ENCODE measurements at regions not wholly inside any gene's neighbourhood (a gene's known extent, or its start where the extent isn't known, plus 50 kb on each side); places are given as distances from the start of the nearest gene placed in this dataset.
"Not testable (repeated sequence)": the region's sequence is repeated elsewhere in the genome, so short reads cannot be mapped to it uniquely, and the experiment has no call there.

DNA sequence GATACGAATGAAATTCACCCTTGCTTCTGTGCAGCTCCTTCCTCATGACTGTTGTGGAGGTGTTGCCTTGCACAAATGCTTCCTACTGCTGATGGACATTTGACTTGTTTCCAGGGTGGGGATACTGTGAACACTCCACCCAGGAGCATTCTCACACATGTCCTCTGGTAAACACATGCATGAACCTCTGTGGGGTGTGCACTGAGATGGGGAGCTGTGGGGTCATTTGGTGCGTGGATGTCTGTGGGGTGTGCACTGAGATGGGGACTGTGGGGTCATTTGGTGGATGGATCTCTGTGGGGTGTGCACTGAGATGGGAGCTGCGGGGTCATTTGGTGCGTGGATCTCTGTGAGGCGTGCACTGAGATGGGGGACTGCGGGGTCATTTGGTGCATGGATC is 72.9 kb upstream of the IRX4 start:
- no peak overlapping the region for H3K9ac ChIP-seq (ENCODE audit: low read depth, low read length)
- H3K27me3 ChIP-seq (ENCODE audit: control insufficient read depth, insufficient read depth, low read length) = no peaks in the 10 kb centered on the region
- no peaks in the 10 kb centered on the region for H3K9me3 ChIP-seq (ENCODE audit: control insufficient read depth, insufficient read depth, low read length)
- no peak overlapping the region for H3K4me3 ChIP-seq (ENCODE audit: low read depth, low read length)
- no peaks in the 10 kb centered on the region for H3K36me3 ChIP-seq (ENCODE audit: control insufficient read depth, insufficient read depth, low read length)
- no peak overlapping the region for H3K27ac ChIP-seq (ENCODE audit: low read depth, low read length)
- peaks cover 15% of the 10 kb centered on the region; the same call in 1 of the 2 replicates for H3K4me1 ChIP-seq (ENCODE audit: control insufficient read depth, insufficient read depth, low read length)

DNA sequence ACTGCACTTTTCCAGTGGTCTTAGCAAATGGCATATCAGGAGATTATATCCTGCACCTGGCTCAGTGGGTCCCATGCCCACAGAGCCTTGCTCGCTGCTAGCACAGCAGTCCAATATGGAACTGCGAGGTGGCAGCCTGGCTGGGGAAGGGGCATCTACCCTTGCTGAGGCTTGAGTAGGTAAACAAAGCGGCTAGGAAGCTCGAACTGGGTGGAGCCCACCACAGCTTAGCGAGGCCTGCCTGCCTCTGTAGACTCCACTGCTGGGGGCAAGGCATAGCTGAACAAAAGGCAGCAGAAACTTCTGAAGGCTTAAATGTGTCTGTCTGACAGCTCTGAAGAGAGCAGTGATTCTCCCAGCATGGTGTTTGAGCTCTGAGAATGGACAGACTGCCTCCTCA is 71.0 kb upstream of the IRX4 start:
- not testable (repeated sequence) for H3K36me3 ChIP-seq (ENCODE audit: control insufficient read depth, insufficient read depth, low read length); H3K9ac ChIP-seq (ENCODE audit: low read depth, low read length); H3K4me3 ChIP-seq (ENCODE audit: low read depth, low read length); H3K9me3 ChIP-seq (ENCODE audit: control insufficient read depth, insufficient read depth, low read length); H3K27ac ChIP-seq (ENCODE audit: low read depth, low read length); H3K27me3 ChIP-seq (ENCODE audit: control insufficient read depth, insufficient read depth, low read length)
- peaks cover 15% of the 10 kb centered on the region; the same call in 1 of the 2 replicates for H3K4me1 ChIP-seq (ENCODE audit: control insufficient read depth, insufficient read depth, low read length)

- peak overlapping the region; percentile 1; the same call in 1 of the 2 replicates for H3K4me3 ChIP-seq (ENCODE audit: low read depth, low read length)
- H3K9ac ChIP-seq (ENCODE audit: low read depth, low read length) = peak overlapping the region; percentile 39; the same call in 1 of the 2 replicates
- H3K9me3 ChIP-seq (ENCODE audit: control insufficient read depth, insufficient read depth, low read length) = no peaks in the 10 kb centered on the region
- no peaks in the 10 kb centered on the region for H3K27me3 ChIP-seq (ENCODE audit: control insufficient read depth, insufficient read depth, low read length)
- H3K36me3 ChIP-seq (ENCODE audit: control insufficient read depth, insufficient read depth, low read length) = no peaks in the 10 kb centered on the region
- peaks cover 15% of the 10 kb centered on the region; the same call in 1 of the 2 replicates for H3K4me1 ChIP-seq (ENCODE audit: control insufficient read depth, insufficient read depth, low read length)
- peak overlapping the region; percentile 87 for H3K27ac ChIP-seq (ENCODE audit: low read depth, low read length)
These were observed 69.8 kb upstream of the IRX4 start for GRCh38 chr5:1952444-1953099.

DNA sequence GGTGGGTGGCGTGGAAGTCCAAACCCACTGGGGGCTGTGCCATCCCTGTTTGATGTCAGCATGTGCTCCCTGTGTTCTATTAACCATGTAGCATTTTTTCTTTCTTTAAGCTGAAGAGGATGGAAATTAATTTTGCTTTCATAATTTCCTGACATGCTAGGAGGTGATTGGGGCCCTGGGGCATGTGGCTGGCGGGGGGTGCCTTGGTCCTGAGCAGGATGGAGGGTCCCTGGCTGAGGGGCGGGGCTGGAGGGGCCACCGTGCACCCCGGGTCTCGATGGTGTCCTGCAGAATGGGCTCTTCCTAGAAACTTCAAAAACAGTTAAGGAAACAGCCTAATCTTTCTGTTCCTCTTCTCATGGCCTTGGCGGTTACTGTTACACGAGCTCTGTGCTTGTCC is 69.3 kb upstream of the IRX4 start:
- Histone ChIP-seq H3K27me3 (ENCODE audit: control insufficient read depth, insufficient read depth, low read length) (no peaks in the 10 kb centered on the region), H3K27ac (ENCODE audit: low read depth, low read length) (peak overlapping the region; percentile 87), H3K4me1 (ENCODE audit: control insufficient read depth, insufficient read depth, low read length) (peaks cover 15% of the 10 kb centered on the region; the same call in 1 of the 2 replicates), H3K4me3 (ENCODE audit: low read depth, low read length) (peak overlapping the region; percentile 1; the same call in 1 of the 2 replicates), H3K9me3 (ENCODE audit: control insufficient read depth, insufficient read depth, low read length) (no peaks in the 10 kb centered on the region), H3K9ac (ENCODE audit: low read depth, low read length) (no peak overlapping the region), H3K36me3 (ENCODE audit: control insufficient read depth, insufficient read depth, low read length) (no peaks in the 10 kb centered on the region)

- Histone ChIP-seq H3K4me1 (ENCODE audit: control insufficient read depth, insufficient read depth, low read length) (peaks cover 15% of the 10 kb centered on the region; the same call in 1 of the 2 replicates), H3K36me3 (ENCODE audit: control insufficient read depth, insufficient read depth, low read length) (no peaks in the 10 kb centered on the region), H3K27me3 (ENCODE audit: control insufficient read depth, insufficient read depth, low read length) (no peaks in the 10 kb centered on the region)
These were observed 68.6 kb upstream of the IRX4 start for GRCh38 chr5:1951165-1951816.

DNA sequence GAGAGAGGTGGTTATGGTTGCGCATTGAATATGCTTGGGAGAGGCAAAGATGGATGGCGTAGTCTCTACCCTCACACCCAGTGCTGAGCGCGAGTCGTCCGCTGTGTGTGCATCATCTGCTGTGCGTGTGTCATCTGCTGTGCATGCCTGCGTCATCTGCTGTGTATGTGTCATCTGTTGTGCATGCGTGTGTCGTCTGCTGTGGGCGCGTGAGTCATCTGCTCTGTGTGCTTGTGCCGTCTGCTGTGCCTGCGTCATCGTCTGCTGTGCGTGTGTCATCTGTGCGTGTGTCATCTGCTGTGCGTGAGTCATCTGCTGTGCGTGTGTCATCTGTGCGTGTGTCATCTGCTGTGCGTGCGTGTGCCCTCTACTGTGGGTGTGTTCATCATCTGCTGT is 68.0 kb upstream of the IRX4 start:
- no peaks in the 10 kb centered on the region for H3K36me3 ChIP-seq (ENCODE audit: control insufficient read depth, insufficient read depth, low read length)
- peaks cover 15% of the 10 kb centered on the region; the same call in 1 of the 2 replicates for H3K4me1 ChIP-seq (ENCODE audit: control insufficient read depth, insufficient read depth, low read length)
- H3K27me3 ChIP-seq (ENCODE audit: control insufficient read depth, insufficient read depth, low read length) = no peaks in the 10 kb centered on the region
- H3K9me3 ChIP-seq (ENCODE audit: control insufficient read depth, insufficient read depth, low read length) = no peaks in the 10 kb centered on the region
- no peak overlapping the region for H3K4me3 ChIP-seq (ENCODE audit: low read depth, low read length)
- H3K9ac ChIP-seq (ENCODE audit: low read depth, low read length) = no peak overlapping the region
- no peak overlapping the region for H3K27ac ChIP-seq (ENCODE audit: low read depth, low read length)

More at GRCh38 chr5:1951165-1951816, 68.6 kb upstream of the IRX4 start:
- Histone ChIP-seq H3K4me3 (ENCODE audit: low read depth, low read length) (no peak overlapping the region), H3K9me3 (ENCODE audit: control insufficient read depth, insufficient read depth, low read length) (no peaks in the 10 kb centered on the region), H3K9ac (ENCODE audit: low read depth, low read length) (no peak overlapping the region), H3K27ac (ENCODE audit: low read depth, low read length) (no peak overlapping the region)

DNA sequence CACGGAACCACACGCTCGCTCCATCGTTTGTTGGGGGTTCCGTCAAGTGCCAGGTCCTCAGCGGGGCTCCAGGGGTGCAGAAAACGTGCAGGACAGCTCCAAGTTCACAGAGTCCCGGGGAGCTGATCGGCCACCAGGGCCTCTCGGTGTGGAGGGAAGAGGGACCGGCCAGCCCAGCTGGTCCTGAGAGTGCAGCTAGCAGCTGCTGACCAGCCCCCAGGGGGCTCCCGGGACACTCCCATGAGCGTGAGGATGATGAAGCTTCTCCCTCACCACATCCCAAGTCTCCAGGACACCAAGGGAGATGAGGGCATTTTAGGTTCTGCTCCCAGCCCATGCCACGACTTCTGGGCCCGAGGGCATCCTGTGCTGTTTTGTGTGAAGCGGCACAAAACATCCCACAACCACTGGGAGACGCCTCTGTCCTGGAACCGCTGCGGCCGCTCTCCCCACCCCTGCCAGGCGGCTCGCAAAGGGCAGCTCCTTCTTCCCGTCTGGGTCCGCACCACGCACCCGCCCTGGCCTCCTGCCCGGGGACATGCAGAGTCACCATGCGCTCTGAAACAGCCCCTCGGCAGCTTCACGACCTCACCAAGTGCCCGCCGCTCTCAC is 67.5 kb upstream of the IRX4 start:
- Histone ChIP-seq H3K4me3 (ENCODE audit: low read depth, low read length) (no peak overlapping the region), H3K27ac (ENCODE audit: low read depth, low read length) (no peak overlapping the region), H3K9me3 (ENCODE audit: control insufficient read depth, insufficient read depth, low read length) (no peaks in the 10 kb centered on the region), H3K36me3 (ENCODE audit: control insufficient read depth, insufficient read depth, low read length) (no peaks in the 10 kb centered on the region), H3K4me1 (ENCODE audit: control insufficient read depth, insufficient read depth, low read length) (peaks cover 15% of the 10 kb centered on the region; the same call in 1 of the 2 replicates), H3K9ac (ENCODE audit: low read depth, low read length) (no peak overlapping the region), H3K27me3 (ENCODE audit: control insufficient read depth, insufficient read depth, low read length) (no peaks in the 10 kb centered on the region)

DNA sequence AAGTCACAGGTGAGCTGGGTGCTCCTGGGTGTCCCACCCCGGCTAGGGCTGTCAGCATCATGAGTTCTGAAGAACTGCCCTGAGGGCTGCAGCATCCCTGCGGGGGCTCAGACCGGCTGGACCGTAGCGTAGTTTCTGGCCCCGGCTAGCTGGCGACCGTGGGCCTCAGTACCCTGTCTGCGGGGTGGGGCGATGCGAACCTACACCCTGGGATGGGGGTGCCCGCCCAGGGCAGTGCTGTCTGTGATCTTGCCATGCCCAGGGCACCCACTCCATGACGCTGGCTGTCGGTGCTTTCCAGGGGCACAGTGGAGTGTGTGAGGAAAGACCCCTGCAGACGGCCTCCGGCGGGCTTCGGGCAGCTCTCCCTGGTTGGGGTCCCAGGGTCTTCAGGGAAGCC is 66.5 kb upstream of the IRX4 start:
- H3K4me1 ChIP-seq (ENCODE audit: control insufficient read depth, insufficient read depth, low read length) = peaks cover 15% of the 10 kb centered on the region; the same call in 1 of the 2 replicates
- H3K27ac ChIP-seq (ENCODE audit: low read depth, low read length) = no peak overlapping the region
- H3K9me3 ChIP-seq (ENCODE audit: control insufficient read depth, insufficient read depth, low read length) = no peaks in the 10 kb centered on the region
- no peak overlapping the region for H3K9ac ChIP-seq (ENCODE audit: low read depth, low read length)
- no peaks in the 10 kb centered on the region for H3K36me3 ChIP-seq (ENCODE audit: control insufficient read depth, insufficient read depth, low read length)
- no peak overlapping the region for H3K4me3 ChIP-seq (ENCODE audit: low read depth, low read length)
- H3K27me3 ChIP-seq (ENCODE audit: control insufficient read depth, insufficient read depth, low read length) = no peaks in the 10 kb centered on the region

- H3K4me3 ChIP-seq (ENCODE audit: low read depth, low read length) = no peak overlapping the region
- peaks cover 15% of the 10 kb centered on the region; the same call in 1 of the 2 replicates for H3K4me1 ChIP-seq (ENCODE audit: control insufficient read depth, insufficient read depth, low read length)
- no peaks in the 10 kb centered on the region for H3K27me3 ChIP-seq (ENCODE audit: control insufficient read depth, insufficient read depth, low read length)
- no peak overlapping the region for H3K9ac ChIP-seq (ENCODE audit: low read depth, low read length)
- H3K9me3 ChIP-seq (ENCODE audit: control insufficient read depth, insufficient read depth, low read length) = no peaks in the 10 kb centered on the region
- no peak overlapping the region for H3K27ac ChIP-seq (ENCODE audit: low read depth, low read length)
- H3K36me3 ChIP-seq (ENCODE audit: control insufficient read depth, insufficient read depth, low read length) = no peaks in the 10 kb centered on the region
These were observed 66.0 kb upstream of the IRX4 start for GRCh38 chr5:1948663-1949191.

DNA sequence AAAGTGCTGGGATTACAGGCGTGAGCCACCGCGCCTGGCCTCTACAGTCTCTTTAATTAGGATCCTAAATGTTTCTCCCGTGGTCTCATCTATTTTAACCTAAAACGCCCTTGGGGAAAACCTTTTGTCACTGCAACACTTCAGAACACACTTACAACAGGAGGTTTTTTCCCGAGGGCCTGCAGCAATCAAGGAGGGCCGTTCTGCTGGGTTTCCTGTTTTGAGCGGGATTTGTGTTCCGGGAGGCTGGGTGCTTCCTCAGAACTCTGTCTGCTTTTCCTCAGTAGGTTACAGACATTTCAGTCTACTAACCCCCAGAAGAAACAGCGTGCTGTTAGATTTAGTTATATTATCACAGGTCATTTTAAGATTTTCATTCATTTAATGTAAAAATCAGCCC is 65.4 kb upstream of the IRX4 start:
- peak overlapping the region; percentile 20 for H3K27ac ChIP-seq (ENCODE audit: low read depth, low read length)
- no peak overlapping the region for H3K4me3 ChIP-seq (ENCODE audit: low read depth, low read length)
- no peak overlapping the region for H3K9ac ChIP-seq (ENCODE audit: low read depth, low read length)
- no peaks in the 10 kb centered on the region for H3K27me3 ChIP-seq (ENCODE audit: control insufficient read depth, insufficient read depth, low read length)
- no peaks in the 10 kb centered on the region for H3K36me3 ChIP-seq (ENCODE audit: control insufficient read depth, insufficient read depth, low read length)
- no peaks in the 10 kb centered on the region for H3K9me3 ChIP-seq (ENCODE audit: control insufficient read depth, insufficient read depth, low read length)
- peaks cover 14% of the 10 kb centered on the region; the same call in 1 of the 2 replicates for H3K4me1 ChIP-seq (ENCODE audit: control insufficient read depth, insufficient read depth, low read length)

- no peak overlapping the region for H3K27ac ChIP-seq (ENCODE audit: low read depth, low read length)
- no peaks in the 10 kb centered on the region for H3K27me3 ChIP-seq (ENCODE audit: control insufficient read depth, insufficient read depth, low read length)
- no peaks in the 10 kb centered on the region for H3K9me3 ChIP-seq (ENCODE audit: control insufficient read depth, insufficient read depth, low read length)
- no peaks in the 10 kb centered on the region for H3K36me3 ChIP-seq (ENCODE audit: control insufficient read depth, insufficient read depth, low read length)
- H3K4me1 ChIP-seq (ENCODE audit: control insufficient read depth, insufficient read depth, low read length) = peaks cover under 1% of the 10 kb centered on the region; the same call in 1 of the 2 replicates
- no peak overlapping the region for H3K4me3 ChIP-seq (ENCODE audit: low read depth, low read length)
- no peak overlapping the region for H3K9ac ChIP-seq (ENCODE audit: low read depth, low read length)
These were observed 64.1 kb upstream of the IRX4 start for GRCh38 chr5:1946776-1947175.
